H1 (cell line): ENCODE measurements at regions not wholly inside any gene's neighbourhood (a gene's known extent, or its start where the extent isn't known, plus 50 kb on each side); places are given as distances from the start of the nearest gene placed in this dataset.

Experiments
- CTCF ChIA-PET: fragments of 300-600 bp; sonication (Branson Sonifier 250); formaldehyde crosslinking; loops from one replicate; lab custom pipeline; 2021; ENCODE audit not compliant: partially characterized antibody; lab: Charles Lee
- POLR2A ChIA-PET: fragments of 300-600 bp; sonication (Branson Sonifier 250); formaldehyde crosslinking; loops from one replicate; lab custom pipeline; 2021; ENCODE audit warnings: inconsistent platforms; ENCODE audit not compliant: partially characterized antibody; lab: Charles Lee
- DNase-seq, 2 experiments: peaks; one replicate each; pipeline versions ENCODE4 v3.0.0 to v3.0.0-alpha.2; 2010 to 2022; ENCODE audit warnings: low spot score in 2 of 2, low read depth in 1 of 2, mixed read lengths in 1 of 2
- FAIRE-seq: peaks from 2 replicates; lab custom pipeline; 2011; peaks lifted over from hg19 to GRCh38; lab: Jason Lieb, UNC
- H2AFZ ChIP-seq: 2 replicates; pipeline ENCODE4 v1.8.1; 2012; ENCODE audit warnings: low read length, inconsistent platforms
- H2AK5ac ChIP-seq: 2 replicates; pipeline ENCODE4 v1.6.1; 2013; ENCODE audit warnings: low read depth, low read length
- H2BK120ac ChIP-seq: replicated peaks from 2 replicates; pipeline ENCODE3; 2013; ENCODE audit warnings: low read depth, low read length, inconsistent platforms
- H2BK12ac ChIP-seq: 2 replicates; pipeline ENCODE4 v1.6.1; 2013; ENCODE audit warnings: low read depth, low read length
- H2BK15ac ChIP-seq: 2 replicates; pipeline ENCODE4 v1.6.1; 2013; ENCODE audit warnings: low read length
- H2BK20ac ChIP-seq: 2 replicates; pipeline ENCODE4 v1.6.1; 2013; ENCODE audit warnings: low read length
- H2BK5ac ChIP-seq: 2 replicates; pipeline ENCODE4 v1.6.1; 2013; ENCODE audit warnings: low read depth, low read length
- H3K14ac ChIP-seq: 2 replicates; pipeline ENCODE4 v1.6.1; 2013; ENCODE audit warnings: inconsistent platforms; ENCODE audit not compliant: insufficient read length
- H3K18ac ChIP-seq: 2 replicates; pipeline ENCODE4 v1.6.1; 2013; ENCODE audit warnings: low read length; ENCODE audit errors: extremely low read depth
- H3K23ac ChIP-seq: 2 replicates; pipeline ENCODE4 v1.6.1; 2013; ENCODE audit warnings: inconsistent platforms; ENCODE audit not compliant: insufficient read length
- H3K23me2 ChIP-seq: 2 replicates; pipeline ENCODE4 v1.6.1; 2013; ENCODE audit warnings: low read depth, low read length
- H3K27ac ChIP-seq: 2 replicates; pipeline ENCODE4 v1.6.1; 2011; ENCODE audit warnings: low read depth, low read length, inconsistent platforms
- H3K27me3 ChIP-seq, 4 experiments: replicated peaks in 1 of 4; 1 replicate in 1 of 4; 2 replicates in 3 of 4; pipeline versions ENCODE4 v1.6.1 to v1.8.1; 2011 to 2013; ENCODE audit warnings: low read length in 3 of 4, mild to moderate bottlenecking in 3 of 4, inconsistent platforms in 2 of 4, mixed read lengths in 2 of 4, moderate library complexity in 1 of 4; ENCODE audit not compliant: control insufficient read depth in 3 of 4, insufficient read depth in 3 of 4; ENCODE audit errors: extremely low read depth in 1 of 4
- H3K36me3 ChIP-seq, 4 experiments: 2 replicates each; pipeline versions ENCODE4 v1.6.1 to v1.8.1; 2011 to 2013; ENCODE audit warnings: mild to moderate bottlenecking in 4 of 4, low read length in 3 of 4, moderate library complexity in 2 of 4, control low read depth in 1 of 4, inconsistent platforms in 1 of 4; ENCODE audit not compliant: insufficient read depth in 4 of 4, control insufficient read depth in 2 of 4
- H3K4ac ChIP-seq: replicated peaks from 2 replicates; pipeline ENCODE3; 2013; ENCODE audit warnings: low read length, low read depth, mixed read lengths, inconsistent platforms; ENCODE audit not compliant: insufficient read length
- H3K4me1 ChIP-seq, 4 experiments: replicated peaks in 1 of 4; 1 replicate in 1 of 4; 2 replicates in 3 of 4; pipeline versions ENCODE4 v1.6.1 to v1.8.1; 2011 to 2013; ENCODE audit warnings: low read length in 3 of 4, inconsistent platforms in 2 of 4, mixed read lengths in 1 of 4; ENCODE audit not compliant: insufficient read depth in 4 of 4, control insufficient read depth in 3 of 4
- H3K4me2 ChIP-seq, 2 experiments: 2 replicates each; pipeline versions ENCODE4 v1.6.1 to v1.8.1; 2011 to 2013; ENCODE audit warnings: low read depth in 2 of 2, low read length in 2 of 2, control low read depth in 1 of 2, inconsistent platforms in 1 of 2, mild to moderate bottlenecking in 1 of 2; ENCODE audit not compliant: insufficient read depth in 1 of 2
- H3K4me3 ChIP-seq, 4 experiments: fragments of 200-600, 300-600 bp in 1 of 4; sonication (generic), shearing (Covaris generic), sonication (Bioruptor Twin) in 1 of 4; 2 replicates each; pipeline versions ENCODE4 v1.5.1 to v1.8.1; 2011 to 2016; ENCODE audit warnings: low read length in 4 of 4, low read depth in 3 of 4, control low read depth in 2 of 4, inconsistent platforms in 2 of 4, mild to moderate bottlenecking in 2 of 4, mixed read lengths in 1 of 4, moderate library complexity in 1 of 4; ENCODE audit not compliant: insufficient read depth in 2 of 4; ENCODE audit errors: extremely low read depth in 1 of 4
- H3K56ac ChIP-seq: replicated peaks from 2 replicates; pipeline ENCODE3; 2013; ENCODE audit warnings: low read depth, mild to moderate bottlenecking, mixed read lengths, low read length, inconsistent platforms; ENCODE audit not compliant: insufficient read length
- H3K79me1 ChIP-seq: 2 replicates; pipeline ENCODE4 v1.6.1; 2013; ENCODE audit warnings: low read depth, low read length, control low read depth
- H3K79me2 ChIP-seq, 2 experiments: 2 replicates each; pipeline versions ENCODE4 v1.6.1 to v1.8.1; 2012 to 2013; ENCODE audit warnings: low read length in 2 of 2, mild to moderate bottlenecking in 2 of 2, inconsistent platforms in 1 of 2; ENCODE audit not compliant: insufficient read depth in 2 of 2, control insufficient read depth in 1 of 2
- H3K9ac ChIP-seq, 4 experiments: replicated peaks in 1 of 4; 1 replicate in 1 of 4; 2 replicates in 3 of 4; pipeline versions ENCODE4 v1.6.1 to v1.8.1; 2011 to 2013; ENCODE audit warnings: low read depth in 3 of 4, low read length in 3 of 4, control low read depth in 2 of 4, mild to moderate bottlenecking in 2 of 4, moderate library complexity in 2 of 4, inconsistent platforms in 1 of 4; ENCODE audit errors: extremely low read depth in 1 of 4
- H3K9me3 ChIP-seq, 2 experiments: 2 replicates each; pipeline versions ENCODE4 v1.6.1 to v1.8.1; 2012 to 2013; ENCODE audit warnings: mild to moderate bottlenecking in 2 of 2, moderate library complexity in 2 of 2, control low read depth in 1 of 2, inconsistent platforms in 1 of 2, low read depth in 1 of 2, low read length in 1 of 2, mixed read lengths in 1 of 2; ENCODE audit not compliant: insufficient read depth in 2 of 2
- H4K20me1 ChIP-seq, 2 experiments: replicated peaks in 1 of 2; 2 replicates each; pipeline versions ENCODE3 to v1.8.1; 2011 to 2013; ENCODE audit warnings: inconsistent platforms in 2 of 2, low read length in 2 of 2, mild to moderate bottlenecking in 1 of 2; ENCODE audit not compliant: insufficient read depth in 2 of 2, control insufficient read depth in 1 of 2
- H4K5ac ChIP-seq: 2 replicates; pipeline ENCODE4 v1.6.1; 2013; ENCODE audit warnings: low read length, low read depth, mixed read lengths, inconsistent platforms; ENCODE audit not compliant: insufficient read length
- H4K8ac ChIP-seq: 2 replicates; pipeline ENCODE4 v1.8.0; 2013; ENCODE audit warnings: mild to moderate bottlenecking, moderate library complexity, low read length, inconsistent platforms; ENCODE audit not compliant: insufficient read depth; ENCODE audit errors: extremely low read depth
- H4K91ac ChIP-seq: replicated peaks from 2 replicates; pipeline ENCODE3; 2013; ENCODE audit warnings: low read length, mixed read lengths, inconsistent platforms; ENCODE audit not compliant: insufficient read length
- CEBPB ChIP-seq: IDR thresholded peaks from 2 replicates; pipeline ENCODE4 v1.6.1; 2012; ENCODE audit warnings: low read depth, low read length
- FOSL1 ChIP-seq: IDR thresholded peaks from 2 replicates; pipeline ENCODE4 v1.6.1; 2011; ENCODE audit warnings: mild to moderate bottlenecking, low read depth, low read length, moderate library complexity; ENCODE audit not compliant: insufficient read depth
- MAFK ChIP-seq: IDR thresholded peaks from 2 replicates; pipeline ENCODE4 v1.6.1; 2012; ENCODE audit warnings: low read depth, mild to moderate bottlenecking, improper control_type of control experiment, low read length
- NANOG ChIP-seq: IDR thresholded peaks from 2 replicates; pipeline ENCODE4 v1.6.1; 2011; ENCODE audit warnings: low read length, low read depth, mild to moderate bottlenecking, inconsistent platforms; ENCODE audit not compliant: insufficient read depth, poor library complexity, severe bottlenecking
- NRF1 ChIP-seq: IDR thresholded peaks from 2 replicates; pipeline ENCODE4 v1.6.1; 2011; ENCODE audit warnings: mild to moderate bottlenecking, low read depth, low read length, improper control_type of control experiment
- SIX5 ChIP-seq: IDR thresholded peaks from 2 replicates; pipeline ENCODE4 v1.6.1; 2011; ENCODE audit warnings: mild to moderate bottlenecking, low read depth, low read length
- SP2 ChIP-seq: IDR thresholded peaks from 2 replicates; pipeline ENCODE4 v1.6.1; 2012; ENCODE audit warnings: mild to moderate bottlenecking, low read length, inconsistent platforms
- TAF1 ChIP-seq: IDR thresholded peaks from 2 replicates; pipeline ENCODE4 v1.6.1; 2011; ENCODE audit warnings: mild to moderate bottlenecking, low read depth, low read length
- WGBS, 2 experiments: shearing (Covaris generic) in 1 of 2; methylation state at CpG; one replicate each; pipeline versions ENCODE4 v1.1.6 to v1.1.7; 2013 to 2015; ENCODE audit warnings: low lambda C conversion rate in 2 of 2, mixed read lengths in 2 of 2, inconsistent platforms in 1 of 2, low coverage in 1 of 2, missing lambda C conversion rate in 1 of 2; ENCODE audit not compliant: insufficient replicate concordance in 2 of 2, insufficient coverage in 1 of 2, insufficient read length in 1 of 2; ENCODE audit errors: extremely low coverage in 1 of 2, missing lambda C conversion rate in 1 of 2; 5-methylcytosine and 5-hydroxymethylcytosine counted together

- POLR2A ChIA-PET, result no interaction called here
- H3K4ac ChIP-seq, result no peak overlapping the region
- CTCF ChIA-PET, result no interaction called here
- no peak for FAIRE-seq
- no peak overlapping the region for H3K9ac ChIP-seq
- no peaks in the 10 kb centered on the region for H3K23me2 ChIP-seq
- no peak overlapping the region for H4K8ac ChIP-seq
- DNase-seq, result no peak
- H2BK20ac ChIP-seq, result no peak overlapping the region
- H3K9me3 ChIP-seq, result no peaks in the 10 kb centered on the region
- H3K14ac ChIP-seq, result no peak overlapping the region
- no peaks in the 10 kb centered on the region for H3K79me2 ChIP-seq
- H2BK5ac ChIP-seq, result no peak overlapping the region
- no peak overlapping the region for H3K23ac ChIP-seq
- TF ChIP-seq CEBPB (no peak), MAFK (no peak), TAF1 (no peak), NANOG (no peak), SIX5 (no peak), FOSL1 (no peak), SP2 (no peak), NRF1 (no peak)
- no peak overlapping the region for H3K4me2 ChIP-seq
- no peak overlapping the region for H3K56ac ChIP-seq
- WGBS, 2 experiments, result 82% methylated on average over 3 of the region's 3 CpGs; no CpG with 5 or more reads in 1 of the 2 experiments
- H3K36me3 ChIP-seq, result no peaks in the 10 kb centered on the region
- no peak overlapping the region for H2BK120ac ChIP-seq
- no peak overlapping the region for H3K27ac ChIP-seq
- H3K27me3 ChIP-seq, result no peaks in the 10 kb centered on the region
- no peak overlapping the region for H2AFZ ChIP-seq
- no peak overlapping the region for H3K18ac ChIP-seq
- no peaks in the 10 kb centered on the region for H3K4me1 ChIP-seq
- no peak overlapping the region for H3K4me3 ChIP-seq
- no peak overlapping the region for H2BK12ac ChIP-seq
- H2BK15ac ChIP-seq, result no peak overlapping the region
- H4K20me1 ChIP-seq, result no peaks in the 10 kb centered on the region
- H4K91ac ChIP-seq, result no peak overlapping the region
- H3K79me1 ChIP-seq, result no peaks in the 10 kb centered on the region
- H2AK5ac ChIP-seq, result no peak overlapping the region
- no peak overlapping the region for H4K5ac ChIP-seq
Observed at GRCh38 chr21:35145626-35146233, 96.6 kb upstream of the RUNX1 start.
